Activated CD4-positive, alpha-beta T cell treated with anti-CD3 and anti-CD28 coated beads, Interleukin-2, amount 10 ng/mL, durations not matched to agents 24 days and 14 days (primary cell): ENCODE measurements at regions not wholly inside any gene's neighbourhood (a gene's known extent, or its start where the extent isn't known, plus 50 kb on each side); places are given as distances from the start of the nearest gene placed in this dataset.
"Not testable (repeated sequence)": the region's sequence is repeated elsewhere in the genome, so short reads cannot be mapped to it uniquely, and the experiment has no call there.

Source experiments
- DNase-seq: peaks from one replicate; pipeline ENCODE4 v3.0.0; 2022
- H3K27ac Mint-ChIP-seq: one replicate; pipeline ENCODE4 v1.8.0; 2022; ENCODE audit warnings: mild to moderate bottlenecking, mixed read lengths
- H3K27me3 Mint-ChIP-seq: one replicate; pipeline ENCODE4 v1.8.0; 2022; ENCODE audit warnings: mixed read lengths
- H3K36me3 Mint-ChIP-seq: one replicate; pipeline ENCODE4 v1.8.0; 2022; ENCODE audit warnings: low read depth, mild to moderate bottlenecking, mixed read lengths
- H3K4me1 Mint-ChIP-seq: one replicate; pipeline ENCODE4 v1.8.0; 2021; ENCODE audit warnings: mixed read lengths
- H3K4me3 Mint-ChIP-seq: one replicate; pipeline ENCODE4 v1.8.0; 2022; ENCODE audit warnings: mild to moderate bottlenecking, moderate library complexity, mixed read lengths
- H3K9me3 Mint-ChIP-seq: one replicate; pipeline ENCODE4 v1.8.0; 2021; ENCODE audit warnings: mixed read lengths
- intact Hi-C: fragments of 100-400 bp; cut with micrococcal nuclease; formaldehyde crosslinking; loops from one replicate; pipeline ENCODE4 v1.15.1; 2023

GRCh38 chr3:10109-10996 is 186.2 kb upstream of the CHL1 start:
- H3K9me3 Mint-ChIP-seq, H3K4me1 Mint-ChIP-seq, H3K27me3 Mint-ChIP-seq, DNase-seq, H3K27ac Mint-ChIP-seq, intact Hi-C loops, H3K36me3 Mint-ChIP-seq, H3K4me3 Mint-ChIP-seq: not testable (repeated sequence)

- intact Hi-C loops = no loop called here
- no peak for DNase-seq
- no peak overlapping the region for H3K4me3 Mint-ChIP-seq
- peaks cover 6% of the 10 kb centered on the region for H3K9me3 Mint-ChIP-seq
- H3K4me1 Mint-ChIP-seq = no peaks in the 10 kb centered on the region
- H3K27ac Mint-ChIP-seq = peak overlapping the region; percentile 13
- no peaks in the 10 kb centered on the region for H3K27me3 Mint-ChIP-seq
- H3K36me3 Mint-ChIP-seq = no peaks in the 10 kb centered on the region
These were observed 184.8 kb upstream of the CHL1 start for GRCh38 chr3:11734-12133.

GRCh38 chr3:14652-15051 is 181.9 kb upstream of the CHL1 start:
- H3K4me1 Mint-ChIP-seq = no peaks in the 10 kb centered on the region
- no peaks in the 10 kb centered on the region for H3K36me3 Mint-ChIP-seq
- intact Hi-C loops = no loop called here
- no peak overlapping the region for H3K27ac Mint-ChIP-seq
- peaks cover 6% of the 10 kb centered on the region for H3K9me3 Mint-ChIP-seq
- no peak for DNase-seq
- H3K4me3 Mint-ChIP-seq = no peak overlapping the region
- no peaks in the 10 kb centered on the region for H3K27me3 Mint-ChIP-seq

GRCh38 chr3:16366-16765 is 180.2 kb upstream of the CHL1 start:
- no peak for DNase-seq
- H3K27ac Mint-ChIP-seq = no peak overlapping the region
- H3K27me3 Mint-ChIP-seq = no peaks in the 10 kb centered on the region
- intact Hi-C loops = no loop called here
- no peak overlapping the region for H3K4me3 Mint-ChIP-seq
- no peaks in the 10 kb centered on the region for H3K36me3 Mint-ChIP-seq
- peaks cover 6% of the 10 kb centered on the region for H3K9me3 Mint-ChIP-seq
- no peaks in the 10 kb centered on the region for H3K4me1 Mint-ChIP-seq

- H3K27ac Mint-ChIP-seq = no peak overlapping the region
- H3K36me3 Mint-ChIP-seq = no peaks in the 10 kb centered on the region
- no peak for DNase-seq
- H3K4me1 Mint-ChIP-seq = no peaks in the 10 kb centered on the region
- intact Hi-C loops = no loop called here
- H3K4me3 Mint-ChIP-seq = no peak overlapping the region
- H3K9me3 Mint-ChIP-seq = no peaks in the 10 kb centered on the region
- no peaks in the 10 kb centered on the region for H3K27me3 Mint-ChIP-seq
These were observed 176.1 kb upstream of the CHL1 start for GRCh38 chr3:20421-20820.

- H3K27ac Mint-ChIP-seq = no peak overlapping the region
- no peak for DNase-seq
- no peaks in the 10 kb centered on the region for H3K4me1 Mint-ChIP-seq
- no peaks in the 10 kb centered on the region for H3K27me3 Mint-ChIP-seq
- no peak overlapping the region for H3K4me3 Mint-ChIP-seq
- intact Hi-C loops = no loop called here
- H3K36me3 Mint-ChIP-seq = no peaks in the 10 kb centered on the region
- no peaks in the 10 kb centered on the region for H3K9me3 Mint-ChIP-seq
These were observed 172.6 kb upstream of the CHL1 start for GRCh38 chr3:24006-24405.

GRCh38 chr3:25056-25455 is 171.5 kb upstream of the CHL1 start:
- Mint-ChIP-seq H3K4me1 (no peaks in the 10 kb centered on the region), H3K36me3 (no peaks in the 10 kb centered on the region), H3K27me3 (no peaks in the 10 kb centered on the region), H3K27ac (no peak overlapping the region), H3K9me3 (no peaks in the 10 kb centered on the region), H3K4me3 (no peak overlapping the region)
- no peak for DNase-seq
- intact Hi-C loops = no loop called here

GRCh38 chr3:35985-36384 is 160.6 kb upstream of the CHL1 start:
- H3K36me3 Mint-ChIP-seq, H3K4me3 Mint-ChIP-seq, H3K27ac Mint-ChIP-seq, H3K27me3 Mint-ChIP-seq, H3K4me1 Mint-ChIP-seq, H3K9me3 Mint-ChIP-seq, DNase-seq, intact Hi-C loops: not testable (repeated sequence)

- intact Hi-C loops, H3K4me1 Mint-ChIP-seq, H3K27ac Mint-ChIP-seq, H3K9me3 Mint-ChIP-seq, H3K4me3 Mint-ChIP-seq, H3K27me3 Mint-ChIP-seq, DNase-seq, H3K36me3 Mint-ChIP-seq: not testable (repeated sequence)
These were observed 153.5 kb upstream of the CHL1 start for GRCh38 chr3:42871-43744.

GRCh38 chr3:44028-44676 is 152.4 kb upstream of the CHL1 start:
- Mint-ChIP-seq H3K4me3 (no peak overlapping the region), H3K36me3 (no peaks in the 10 kb centered on the region), H3K4me1 (no peaks in the 10 kb centered on the region), H3K27ac (no peak overlapping the region), H3K9me3 (no peaks in the 10 kb centered on the region), H3K27me3 (no peaks in the 10 kb centered on the region)
- DNase-seq = no peak
- intact Hi-C loops = no loop called here

GRCh38 chr3:44941-45340 is 151.6 kb upstream of the CHL1 start:
- intact Hi-C loops, H3K27me3 Mint-ChIP-seq, H3K9me3 Mint-ChIP-seq, DNase-seq, H3K4me3 Mint-ChIP-seq, H3K36me3 Mint-ChIP-seq, H3K27ac Mint-ChIP-seq, H3K4me1 Mint-ChIP-seq: not testable (repeated sequence)

- H3K27ac Mint-ChIP-seq = no peak overlapping the region
- no peak for DNase-seq
- H3K9me3 Mint-ChIP-seq = no peaks in the 10 kb centered on the region
- H3K4me3 Mint-ChIP-seq = no peak overlapping the region
- H3K27me3 Mint-ChIP-seq = no peaks in the 10 kb centered on the region
- H3K4me1 Mint-ChIP-seq = no peaks in the 10 kb centered on the region
- no peaks in the 10 kb centered on the region for H3K36me3 Mint-ChIP-seq
- intact Hi-C loops = no loop called here
These were observed 150.0 kb upstream of the CHL1 start for GRCh38 chr3:46576-46975.

GRCh38 chr3:53441-53840 is 143.1 kb upstream of the CHL1 start:
- H3K9me3 Mint-ChIP-seq, H3K4me3 Mint-ChIP-seq, H3K27ac Mint-ChIP-seq, H3K4me1 Mint-ChIP-seq, H3K27me3 Mint-ChIP-seq, DNase-seq, H3K36me3 Mint-ChIP-seq, intact Hi-C loops: not testable (repeated sequence)

- H3K4me3 Mint-ChIP-seq = no peak overlapping the region
- no peak for DNase-seq
- H3K4me1 Mint-ChIP-seq = no peaks in the 10 kb centered on the region
- no peaks in the 10 kb centered on the region for H3K9me3 Mint-ChIP-seq
- intact Hi-C loops = no loop called here
- no peak overlapping the region for H3K27ac Mint-ChIP-seq
- no peaks in the 10 kb centered on the region for H3K27me3 Mint-ChIP-seq
- H3K36me3 Mint-ChIP-seq = no peaks in the 10 kb centered on the region
These were observed 142.3 kb upstream of the CHL1 start for GRCh38 chr3:54240-54639.
